Fibroblast of the aortic adventitia (primary cell): ENCODE measurements at regions not wholly inside any gene's neighbourhood (a gene's known extent, or its start where the extent isn't known, plus 50 kb on each side); places are given as distances from the start of the nearest gene placed in this dataset.

Source experiments
- DNase-seq: peaks from one replicate; pipeline ENCODE4 v3.0.0-alpha.2; 2010; ENCODE audit warnings: low read depth
- H3K4me3 ChIP-seq: 2 replicates; pipeline ENCODE4 v1.5.1; 2011; ENCODE audit warnings: low read depth, mild to moderate bottlenecking, control low read depth, low read length, moderate library complexity
- CTCF ChIP-seq: IDR thresholded peaks from 2 replicates; pipeline ENCODE4 v1.5.1; 2011; ENCODE audit warnings: mild to moderate bottlenecking, low read length, control low read depth, inconsistent platforms; ENCODE audit not compliant: insufficient read depth

GRCh38 chr12:71300772-71301675 lies 138.6 kb upstream of the LGR5 start:
- H3K4me3 ChIP-seq = no peak overlapping the region
- no peak for TF ChIP-seq CTCF
- no peak for DNase-seq

GRCh38 chr12:71299541-71300376 lies 139.8 kb upstream of the LGR5 start:
- TF ChIP-seq CTCF = no peak
- no peak overlapping the region for H3K4me3 ChIP-seq
- DNase-seq = peak; percentile 55

- no peak for DNase-seq
These were observed 140.1 kb upstream of the TSPAN8 start for GRCh38 chr12:71297930-71298329.

GRCh38 chr12:71295953-71296352 lies 138.2 kb upstream of the TSPAN8 start:
- no peak overlapping the region for H3K4me3 ChIP-seq
- TF ChIP-seq CTCF = no peak
- peak; percentile 76 for DNase-seq

More at GRCh38 chr12:71297930-71298329, 140.1 kb upstream of the TSPAN8 start:
- no peak for TF ChIP-seq CTCF
- no peak overlapping the region for H3K4me3 ChIP-seq

GRCh38 chr12:71291746-71292145 lies 133.9 kb upstream of the TSPAN8 start:
- H3K4me3 ChIP-seq = no peak overlapping the region
- DNase-seq = no peak
- no peak for TF ChIP-seq CTCF

- TF ChIP-seq CTCF = no peak
- no peak for DNase-seq
- no peak overlapping the region for H3K4me3 ChIP-seq
These were observed 126.1 kb upstream of the TSPAN8 start for GRCh38 chr12:71283883-71284282.
